ENCODE measurements at regions not wholly inside any gene's neighbourhood (a gene's known extent, or its start where the extent isn't known, plus 50 kb on each side); places are given as distances from the start of the nearest gene placed in this dataset.

GRCh38 chr10:33388785-33389184 is 54.3 kb upstream of the NRP1 start:
- no peaks in the 10 kb centered on the region for H3K27me3 ChIP-seq (ENCODE audit: insufficient read depth, poor library complexity, severe bottlenecking)
- no peak for ATAC-seq (ENCODE audit: low read depth)
- H3K4me1 ChIP-seq (ENCODE audit: insufficient read depth, poor library complexity, severe bottlenecking): no peaks in the 10 kb centered on the region
- no peak overlapping the region for H3K4me3 ChIP-seq (ENCODE audit: severe bottlenecking)
- no peak for TF ChIP-seq CTCF (IDR thresholded peaks at IDR 0.05; ENCODE audit: poor library complexity, severe bottlenecking)
- no peaks in the 10 kb centered on the region for H3K36me3 ChIP-seq (ENCODE audit: low read depth)
- H3K27ac ChIP-seq (ENCODE audit: poor library complexity, severe bottlenecking): no peak overlapping the region
- no peak for DNase-seq (ENCODE audit: low spot score)
- H3K9me3 ChIP-seq (ENCODE audit: severe bottlenecking): no peaks in the 10 kb centered on the region

- Histone ChIP-seq H3K9me3 (ENCODE audit: severe bottlenecking) (no peaks in the 10 kb centered on the region), H3K4me1 (ENCODE audit: insufficient read depth, poor library complexity, severe bottlenecking) (no peaks in the 10 kb centered on the region), H3K27ac (ENCODE audit: poor library complexity, severe bottlenecking) (no peak overlapping the region), H3K27me3 (ENCODE audit: insufficient read depth, poor library complexity, severe bottlenecking) (no peaks in the 10 kb centered on the region), H3K4me3 (ENCODE audit: severe bottlenecking) (no peak overlapping the region), H3K36me3 (ENCODE audit: low read depth) (no peaks in the 10 kb centered on the region)
- no peak for DNase-seq (ENCODE audit: low spot score)
- ATAC-seq (ENCODE audit: low read depth): no peak
- no peak for TF ChIP-seq CTCF (IDR thresholded peaks at IDR 0.05; ENCODE audit: poor library complexity, severe bottlenecking)
Measured at GRCh38 chr10:33388382-33388781, 53.9 kb upstream of the NRP1 start.

GRCh38 chr10:33387720-33388119 is 53.3 kb upstream of the NRP1 start:
- no peak for TF ChIP-seq CTCF (IDR thresholded peaks at IDR 0.05; ENCODE audit: poor library complexity, severe bottlenecking)
- DNase-seq (ENCODE audit: low spot score) (no peak), ATAC-seq (ENCODE audit: low read depth) (no peak)
- Histone ChIP-seq H3K36me3 (ENCODE audit: low read depth) (no peaks in the 10 kb centered on the region), H3K4me3 (ENCODE audit: severe bottlenecking) (no peak overlapping the region), H3K27me3 (ENCODE audit: insufficient read depth, poor library complexity, severe bottlenecking) (no peaks in the 10 kb centered on the region), H3K9me3 (ENCODE audit: severe bottlenecking) (no peaks in the 10 kb centered on the region), H3K27ac (ENCODE audit: poor library complexity, severe bottlenecking) (no peak overlapping the region), H3K4me1 (ENCODE audit: insufficient read depth, poor library complexity, severe bottlenecking) (no peaks in the 10 kb centered on the region)

GRCh38 chr10:33386926-33387325 is 52.5 kb upstream of the NRP1 start:
- H3K36me3 ChIP-seq (ENCODE audit: low read depth): no peaks in the 10 kb centered on the region
- H3K27me3 ChIP-seq (ENCODE audit: insufficient read depth, poor library complexity, severe bottlenecking): no peaks in the 10 kb centered on the region
- H3K4me1 ChIP-seq (ENCODE audit: insufficient read depth, poor library complexity, severe bottlenecking): no peaks in the 10 kb centered on the region
- H3K27ac ChIP-seq (ENCODE audit: poor library complexity, severe bottlenecking): no peak overlapping the region
- no peak for TF ChIP-seq CTCF (IDR thresholded peaks at IDR 0.05; ENCODE audit: poor library complexity, severe bottlenecking)
- DNase-seq (ENCODE audit: low spot score): no peak
- ATAC-seq (ENCODE audit: low read depth): no peak
- no peak overlapping the region for H3K4me3 ChIP-seq (ENCODE audit: severe bottlenecking)
- no peaks in the 10 kb centered on the region for H3K9me3 ChIP-seq (ENCODE audit: severe bottlenecking)

- no peak for TF ChIP-seq CTCF (IDR thresholded peaks at IDR 0.05; ENCODE audit: poor library complexity, severe bottlenecking)
- no peaks in the 10 kb centered on the region for H3K9me3 ChIP-seq (ENCODE audit: severe bottlenecking)
- ATAC-seq (ENCODE audit: low read depth): no peak
Measured at GRCh38 chr10:33385686-33386085, 51.2 kb upstream of the NRP1 start.

More at GRCh38 chr10:33385686-33386085, 51.2 kb upstream of the NRP1 start:
- no peak for DNase-seq (ENCODE audit: low spot score)
- no peaks in the 10 kb centered on the region for H3K36me3 ChIP-seq (ENCODE audit: low read depth)
- no peak overlapping the region for H3K4me3 ChIP-seq (ENCODE audit: severe bottlenecking)
- no peaks in the 10 kb centered on the region for H3K27me3 ChIP-seq (ENCODE audit: insufficient read depth, poor library complexity, severe bottlenecking)
- H3K27ac ChIP-seq (ENCODE audit: poor library complexity, severe bottlenecking): no peak overlapping the region
- no peaks in the 10 kb centered on the region for H3K4me1 ChIP-seq (ENCODE audit: insufficient read depth, poor library complexity, severe bottlenecking)
